HG02852 (cell line): ENCODE measurements at regions not wholly inside any gene's neighbourhood (a gene's known extent, or its start where the extent isn't known, plus 50 kb on each side); places are given as distances from the start of the nearest gene placed in this dataset.

Experiments used
- ATAC-seq: cut with Tn5 transposase; IDR thresholded peaks from one replicate; pipeline ENCODE4 v1.9.1; 2021; ENCODE audit warnings: mild to moderate bottlenecking, moderate library complexity; ENCODE audit not compliant: unreplicated experiment

DNA sequence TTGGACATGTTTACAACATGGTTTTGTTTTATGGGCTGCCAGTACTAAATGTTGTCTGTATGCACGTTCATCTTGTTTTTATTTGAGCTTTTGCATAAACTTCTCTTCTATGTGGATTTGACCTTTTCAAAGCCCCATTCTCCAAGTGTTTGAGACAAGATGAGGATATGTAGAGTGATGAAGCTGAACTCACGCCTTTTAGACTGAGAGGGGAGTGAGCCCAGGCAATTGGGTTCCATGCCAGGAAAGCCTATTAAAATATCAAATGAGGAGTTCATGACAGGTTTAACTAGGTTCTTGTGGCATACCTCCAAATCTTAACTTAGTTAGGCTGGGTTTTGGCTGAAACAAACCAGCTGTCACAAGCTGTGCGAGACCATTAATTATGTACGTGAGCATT, 170.4 kb upstream of the LDB2 start:
- no peak for ATAC-seq

DNA sequence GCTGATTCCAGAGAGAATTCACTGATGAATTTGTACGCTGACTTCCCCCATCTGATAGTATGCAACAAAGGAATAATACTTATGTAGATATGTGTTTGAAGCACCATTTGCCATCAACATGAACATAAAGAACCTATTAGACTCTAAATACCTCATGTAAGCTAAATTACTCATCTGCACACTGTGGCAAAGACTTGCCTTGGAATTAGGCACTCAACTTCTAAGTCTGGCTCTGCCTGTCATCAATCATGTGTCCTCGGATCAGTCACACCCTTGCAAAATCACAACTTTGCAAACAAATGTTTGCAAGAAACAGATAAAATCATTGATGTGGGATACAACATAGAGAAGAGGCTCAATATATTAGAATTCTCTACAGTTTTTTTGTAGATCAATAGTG, 169.9 kb upstream of the LDB2 start:
- ATAC-seq: no peak

DNA sequence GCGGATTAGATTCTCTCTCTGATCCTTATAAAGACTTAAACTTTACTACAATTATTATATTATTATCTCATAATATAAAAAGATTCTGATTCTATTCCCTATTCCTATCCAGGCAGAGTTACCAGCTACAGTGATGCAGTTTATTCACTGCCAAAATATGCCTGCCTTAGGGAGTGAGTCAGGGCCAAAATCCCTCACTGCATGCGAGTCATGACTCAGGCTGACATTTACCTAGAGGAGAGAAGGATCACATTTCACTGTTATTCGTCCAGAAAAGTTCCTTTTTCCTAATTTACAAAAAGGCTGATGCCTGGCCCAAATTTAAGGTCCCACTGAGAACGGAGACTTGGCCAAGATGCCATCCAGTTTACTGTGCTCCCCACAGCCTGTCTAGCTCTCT, 168.5 kb upstream of the LDB2 start:
- no peak for ATAC-seq

DNA sequence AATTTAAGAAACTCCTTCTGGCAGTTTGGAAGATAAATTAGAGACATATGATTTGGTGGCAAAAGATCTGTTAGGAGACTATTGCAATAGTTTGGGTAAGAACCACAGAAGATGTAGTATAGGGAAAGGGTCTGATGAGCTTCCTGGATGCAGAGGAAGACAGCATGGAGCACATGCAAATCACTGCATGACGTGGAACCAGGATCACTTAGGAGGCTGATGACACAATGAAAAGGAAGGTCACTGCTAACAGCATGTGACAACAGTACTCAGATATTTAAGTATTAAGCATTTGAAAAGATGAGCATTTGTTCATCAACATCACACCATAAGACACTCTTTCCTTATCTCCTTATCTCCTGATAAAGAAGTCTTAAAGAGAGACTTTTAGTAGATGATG, 167.8 kb upstream of the LDB2 start:
- no peak for ATAC-seq

DNA sequence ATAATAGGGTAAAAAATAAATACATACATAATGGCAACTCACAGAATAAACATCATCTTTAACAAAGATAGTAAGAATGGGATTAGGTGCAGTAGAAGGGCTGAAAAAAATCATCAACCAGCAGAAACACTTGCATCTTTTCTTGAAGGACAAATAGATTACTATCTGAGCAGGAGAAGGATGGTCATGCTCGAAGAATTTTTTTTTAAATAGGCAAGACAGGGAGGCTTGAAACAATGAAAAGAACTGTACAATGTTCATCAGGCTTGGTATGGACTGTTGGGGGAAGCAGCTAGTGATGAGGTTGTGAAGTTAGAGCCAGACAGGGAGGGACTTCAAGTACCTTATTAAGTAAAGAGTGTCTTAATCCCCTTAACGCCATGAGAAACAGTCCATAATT, 167.4 kb upstream of the LDB2 start:
- ATAC-seq: no peak

DNA sequence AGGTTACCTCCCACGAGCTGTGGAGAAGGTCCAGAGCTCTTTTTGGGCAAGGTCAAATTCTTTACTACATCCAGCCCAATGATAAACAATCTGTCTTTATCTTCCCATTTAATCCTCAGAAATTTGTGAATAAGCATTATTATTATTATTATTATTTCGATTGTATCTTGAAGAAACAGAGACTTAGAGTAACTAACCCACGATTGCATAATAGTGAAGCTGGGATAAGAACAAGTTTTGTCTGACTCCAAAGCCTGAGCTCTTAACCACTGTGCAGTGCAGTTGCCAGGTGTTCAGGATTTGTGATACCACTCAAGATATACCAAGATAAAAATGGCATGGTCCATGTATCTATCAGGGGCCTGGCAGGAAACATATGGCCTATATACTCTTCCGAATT, 166.5 kb upstream of the LDB2 start:
- no peak for ATAC-seq

DNA sequence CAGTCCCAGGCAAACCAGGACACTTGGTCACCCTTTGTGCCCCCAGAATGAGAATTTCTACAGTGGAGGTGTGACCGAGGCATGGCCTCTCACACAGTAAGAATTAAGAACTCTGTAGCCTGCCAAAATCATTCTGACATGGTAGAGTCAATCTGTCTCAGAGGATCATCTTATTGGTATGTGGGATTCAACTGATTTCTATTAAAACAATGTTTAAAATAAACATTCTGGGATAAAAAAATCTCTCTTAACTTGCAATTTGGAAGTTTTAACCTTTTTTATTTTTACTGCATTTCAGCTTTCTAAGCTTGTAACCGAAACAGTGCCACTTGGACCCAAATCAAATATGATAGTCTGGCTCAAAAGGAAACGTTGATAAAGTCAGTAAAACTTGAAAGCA, 165.4 kb upstream of the LDB2 start:
- ATAC-seq: no peak

DNA sequence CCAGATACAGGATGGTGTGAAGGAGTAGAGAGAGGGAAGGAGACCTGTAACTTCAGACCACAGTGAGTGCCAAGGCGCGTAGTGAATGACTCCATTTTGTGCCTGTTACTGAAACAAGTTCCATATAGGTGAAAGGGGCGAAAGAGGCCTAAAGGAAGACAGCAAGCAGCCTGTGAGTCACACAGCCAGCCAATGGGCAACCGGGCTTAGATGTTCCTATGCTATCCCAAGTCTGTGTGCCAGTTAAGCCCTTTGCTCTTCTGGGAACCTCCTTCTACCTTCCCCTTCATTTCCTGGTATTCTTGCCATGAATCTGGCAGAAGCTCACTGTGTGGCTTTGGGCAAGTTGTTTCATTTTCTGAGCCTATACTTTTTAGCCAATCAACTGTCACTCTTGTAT, 161.8 kb upstream of the LDB2 start:
- no peak for ATAC-seq

DNA sequence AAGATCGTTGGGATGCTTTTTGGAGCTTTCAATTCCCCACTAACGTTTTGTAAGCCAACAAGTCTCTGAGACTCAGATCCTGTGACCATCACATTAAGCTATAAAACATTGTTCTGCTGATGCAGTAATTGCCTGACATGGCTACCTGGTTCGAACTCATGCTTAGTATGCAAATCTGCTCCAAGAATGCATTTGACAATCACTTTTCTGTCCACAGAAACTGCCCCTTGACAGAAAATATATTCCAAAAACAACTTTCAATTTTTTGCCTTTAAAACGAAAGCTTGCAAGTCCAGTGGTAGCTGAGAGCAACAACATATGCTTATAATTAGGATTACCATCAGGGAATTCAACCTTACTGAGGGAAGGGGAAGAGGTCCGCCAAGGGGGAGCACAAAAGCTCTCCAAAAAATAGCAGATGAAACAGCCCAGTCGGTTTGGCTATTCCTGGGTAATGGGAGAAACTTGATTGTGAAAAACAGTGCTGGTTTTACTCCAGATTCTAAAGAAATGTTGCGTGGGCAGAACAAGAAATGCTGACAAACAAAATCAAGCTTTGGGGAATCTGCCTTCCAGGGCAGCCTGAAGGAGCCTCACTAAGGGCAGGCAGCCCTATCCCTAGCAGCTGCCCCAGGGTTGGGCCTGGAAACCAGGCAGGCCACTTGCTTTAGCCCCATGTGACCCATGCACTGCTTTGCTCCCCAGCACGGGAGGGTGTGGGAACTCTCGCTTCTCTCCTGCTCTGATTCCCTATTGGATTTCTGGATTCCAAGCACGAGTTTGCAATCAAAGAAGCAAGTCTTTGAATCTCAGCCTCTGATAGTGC, 160.7 kb upstream of the LDB2 start:
- ATAC-seq: no peak

DNA sequence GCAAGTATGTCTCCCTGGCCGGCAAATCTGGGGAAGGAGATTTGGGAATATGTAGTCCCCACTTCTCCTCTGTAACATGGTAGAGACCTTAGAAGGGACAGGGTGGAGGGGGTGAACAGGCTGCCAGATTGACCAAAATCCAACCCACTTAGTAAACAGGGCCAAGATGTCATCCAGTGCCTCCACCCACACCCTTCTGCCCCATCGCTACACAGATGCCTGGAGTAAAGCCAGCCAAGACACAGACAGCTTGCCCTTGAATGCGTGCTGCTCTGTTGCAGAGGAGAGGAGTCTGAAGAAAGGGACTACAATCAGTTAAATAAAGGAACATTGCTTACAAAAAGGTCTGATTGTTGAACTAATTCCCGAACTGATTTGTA, 160.1 kb upstream of the LDB2 start:
- no peak for ATAC-seq

DNA sequence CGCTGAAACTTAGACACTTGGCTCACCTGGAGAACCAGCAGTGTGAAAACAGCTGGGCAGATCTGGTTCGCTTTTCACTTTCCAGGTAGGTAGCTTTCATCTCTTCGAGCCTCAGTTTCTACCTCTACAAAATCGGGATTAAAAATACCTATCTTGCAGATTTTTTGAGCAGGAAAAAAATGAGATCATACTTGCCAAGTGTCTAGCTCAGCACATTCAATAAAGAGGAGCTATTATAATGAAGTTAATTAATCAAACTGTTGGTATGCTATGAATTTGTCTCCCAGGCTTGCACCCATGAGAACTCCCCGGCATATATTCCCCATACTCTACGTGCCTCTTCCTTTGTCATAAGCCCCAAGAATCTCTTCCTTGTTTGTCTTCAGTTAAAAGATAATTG, 158.6 kb upstream of the LDB2 start:
- ATAC-seq: no peak

DNA sequence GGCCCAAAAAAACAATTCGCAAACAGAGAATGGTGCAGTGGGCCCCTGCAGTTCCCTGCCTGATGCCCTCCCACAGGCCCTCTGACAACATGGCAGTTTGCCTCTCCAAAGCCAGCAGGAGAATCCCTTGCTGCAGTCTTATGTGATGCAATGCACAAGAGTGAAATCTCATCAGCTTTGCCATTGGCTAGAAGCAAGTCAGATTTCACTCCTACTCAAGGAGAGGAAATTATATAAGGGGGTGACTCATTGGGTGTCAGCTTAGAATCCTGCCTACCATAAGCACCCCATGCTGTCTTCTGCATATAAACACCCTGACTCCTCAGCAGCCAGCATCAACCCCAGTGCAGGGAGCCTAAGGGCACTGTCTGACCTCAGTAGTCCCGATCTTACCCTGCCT, 157.3 kb upstream of the LDB2 start:
- ATAC-seq: no peak

DNA sequence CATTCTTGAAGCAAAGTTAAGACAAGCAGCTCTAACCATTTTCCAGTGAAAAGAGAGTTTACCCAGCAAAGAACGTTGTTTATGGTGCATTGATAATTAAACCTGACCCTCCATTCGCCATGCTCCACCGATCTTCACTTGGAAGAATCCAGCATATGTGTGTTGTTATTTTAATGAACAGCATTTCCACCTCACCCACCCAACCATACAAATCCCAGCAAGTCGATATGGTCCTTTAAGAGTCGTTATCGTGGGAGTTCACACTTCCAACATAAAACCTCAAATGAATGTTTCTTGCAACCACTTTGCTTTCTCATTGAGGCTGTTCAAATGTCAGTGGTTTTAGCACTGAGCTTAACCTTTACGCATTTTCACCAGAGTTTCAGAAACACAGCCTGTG, 147.4 kb upstream of the LDB2 start:
- no peak for ATAC-seq

DNA sequence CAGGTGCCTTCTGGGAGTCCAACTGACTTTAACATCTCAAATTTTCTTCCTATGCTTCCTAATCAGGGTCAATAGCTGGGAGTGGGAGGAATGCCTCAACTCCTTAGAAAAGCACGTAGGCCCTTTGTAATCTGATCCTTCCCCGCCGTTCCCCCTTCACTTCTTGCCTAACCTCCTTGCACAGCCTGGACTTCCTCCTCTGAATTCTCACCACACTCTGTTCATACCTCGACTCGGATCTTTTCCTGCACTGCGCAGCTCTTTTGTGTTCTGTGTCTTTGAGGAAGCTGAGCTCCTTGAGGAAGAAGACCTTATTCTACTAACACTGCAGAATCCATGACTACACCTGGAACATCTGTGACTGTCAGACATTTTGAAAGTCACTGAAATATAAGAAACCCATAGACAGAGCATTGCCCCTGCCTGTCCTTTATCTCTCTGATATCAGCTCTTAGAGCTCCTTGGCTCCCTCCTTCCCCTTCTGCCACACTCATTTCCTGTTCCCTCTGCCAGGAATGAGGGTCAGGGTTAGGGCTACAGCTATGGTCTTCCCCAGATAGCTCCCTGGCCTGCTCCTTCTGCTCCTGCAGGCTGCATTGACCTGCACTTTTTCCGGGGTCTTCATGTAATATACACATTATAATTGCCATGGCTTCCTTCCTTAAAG, 140.2 kb upstream of the LDB2 start:
- ATAC-seq: no peak

DNA sequence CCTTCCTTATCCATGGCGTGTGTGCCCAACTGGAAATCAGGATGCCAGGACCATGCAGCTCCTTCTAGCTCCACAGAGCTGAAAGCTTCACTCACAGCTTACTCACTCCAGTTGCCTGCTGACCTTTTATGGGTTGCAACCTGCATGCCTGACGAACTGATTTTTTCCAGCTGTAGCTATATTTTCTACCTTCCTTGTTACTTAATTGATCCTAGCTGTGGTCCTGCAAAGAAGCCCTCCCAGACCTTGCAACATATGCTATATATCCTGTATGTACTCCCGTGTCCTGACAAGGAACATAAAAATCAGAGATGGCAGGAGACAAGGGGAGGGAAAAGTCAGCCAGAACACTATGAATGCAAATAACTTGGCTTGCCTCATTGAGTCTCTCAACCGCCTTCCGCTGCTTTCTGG, 135.3 kb upstream of the LDB2 start:
- no peak for ATAC-seq

DNA sequence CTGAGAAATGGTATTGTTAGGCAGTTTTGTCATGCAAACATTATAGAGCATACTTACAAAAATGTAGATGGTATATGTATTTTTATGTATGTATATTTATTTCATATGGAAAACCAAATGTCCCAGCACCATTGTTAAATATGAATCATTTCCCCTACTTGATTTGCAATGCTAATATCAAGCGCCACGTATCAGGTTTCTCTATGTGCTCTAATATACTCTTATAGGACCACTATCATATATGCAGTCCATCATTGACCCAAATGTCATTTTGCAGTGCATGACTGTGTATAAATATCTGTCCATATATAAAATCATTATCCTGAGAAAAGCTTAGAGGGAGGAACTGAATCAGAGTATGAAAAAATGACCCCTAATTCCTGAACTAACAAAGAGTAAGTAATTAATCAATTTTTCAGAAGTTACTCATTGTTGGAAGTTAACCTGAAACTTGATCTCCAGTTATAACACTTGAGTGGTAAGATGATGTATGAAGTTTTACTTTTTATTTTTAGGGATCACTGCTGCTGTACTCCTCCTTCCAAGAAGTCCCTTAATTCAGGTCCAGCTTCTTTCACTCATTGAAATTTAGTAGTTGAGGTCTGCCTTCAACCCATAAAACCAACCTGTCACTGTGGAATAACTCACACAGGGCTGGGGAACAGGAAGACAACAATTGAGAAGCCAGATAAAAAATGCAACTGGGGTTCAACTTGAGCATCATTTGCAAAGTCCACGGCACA, 134.8 kb upstream of the LDB2 start:
- ATAC-seq: no peak

DNA sequence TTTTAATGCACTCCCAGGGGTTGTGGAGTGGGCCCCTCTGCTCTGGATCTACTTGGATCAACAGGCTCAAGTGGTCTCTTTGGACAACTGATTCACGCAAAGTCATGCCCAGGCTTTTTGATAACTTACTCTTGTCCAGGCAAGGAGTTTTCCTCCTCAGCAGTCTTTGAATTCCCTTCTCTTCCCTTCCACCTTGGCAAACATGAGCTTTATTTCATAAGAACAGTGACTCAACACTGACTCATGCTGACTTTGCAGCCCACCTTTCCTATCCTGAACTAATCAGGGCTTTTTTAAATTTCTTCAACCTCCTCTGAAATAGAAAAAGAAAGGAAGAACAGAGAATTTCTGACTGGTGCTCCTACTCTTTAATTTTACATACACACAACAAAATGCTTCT, 132.1 kb upstream of the LDB2 start:
- ATAC-seq: no peak

DNA sequence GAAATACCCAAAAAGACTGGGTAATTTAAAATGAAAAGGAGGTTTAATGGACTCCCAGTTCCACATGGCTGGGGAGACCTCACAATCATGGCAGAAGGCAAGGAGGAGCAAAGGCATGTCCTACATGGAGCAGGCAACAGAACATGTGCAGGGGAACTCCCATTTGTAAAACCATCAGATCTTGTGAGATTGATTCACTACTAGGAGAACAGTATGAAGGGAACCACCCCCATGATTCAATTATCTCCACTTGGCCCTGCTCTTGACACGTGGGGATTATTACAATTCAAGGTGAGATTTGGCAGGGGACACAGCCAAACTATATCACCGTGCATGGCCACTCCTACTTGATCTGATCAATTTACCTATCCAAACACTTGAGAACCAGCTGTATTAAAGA, 131.5 kb upstream of the LDB2 start:
- no peak for ATAC-seq

DNA sequence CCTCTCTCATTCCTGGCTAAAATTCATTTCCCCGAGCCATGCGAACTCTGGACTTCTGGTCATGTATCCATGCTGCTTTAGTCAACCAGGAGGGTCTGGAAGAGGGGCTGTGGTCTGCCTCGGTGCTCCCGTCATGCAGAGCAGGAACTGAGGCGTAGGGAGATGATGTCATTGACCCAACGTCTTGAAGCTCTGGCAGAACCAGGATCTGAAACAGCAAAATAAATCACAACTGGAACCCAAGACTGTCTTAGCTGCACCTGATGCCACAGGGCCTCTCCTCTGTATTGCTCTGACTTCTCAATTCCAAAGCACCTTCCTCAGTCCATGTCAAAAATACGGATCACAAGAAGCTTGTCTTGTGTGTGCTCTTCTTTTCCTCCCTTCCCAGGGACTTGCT, 131.0 kb upstream of the LDB2 start:
- no peak for ATAC-seq

DNA sequence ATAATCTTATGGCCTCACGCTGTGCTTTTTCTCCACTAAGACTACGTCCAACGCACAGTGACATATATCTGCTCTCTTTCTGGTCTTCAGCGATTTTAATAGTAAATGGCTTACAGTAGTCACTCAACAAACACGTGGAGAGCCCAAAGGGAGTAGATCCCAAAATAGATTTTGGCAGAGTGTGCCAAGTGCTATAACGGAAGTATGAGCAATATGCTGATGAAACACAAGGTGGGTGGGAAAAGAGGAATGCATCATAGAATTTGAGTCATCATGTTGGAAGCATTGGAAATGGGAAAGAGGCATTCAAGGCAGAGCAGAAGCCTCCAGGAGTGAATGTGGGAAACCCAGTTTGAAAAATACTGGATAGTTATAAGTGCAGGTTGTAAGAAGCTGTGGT, 129.1 kb upstream of the LDB2 start:
- ATAC-seq: no peak

DNA sequence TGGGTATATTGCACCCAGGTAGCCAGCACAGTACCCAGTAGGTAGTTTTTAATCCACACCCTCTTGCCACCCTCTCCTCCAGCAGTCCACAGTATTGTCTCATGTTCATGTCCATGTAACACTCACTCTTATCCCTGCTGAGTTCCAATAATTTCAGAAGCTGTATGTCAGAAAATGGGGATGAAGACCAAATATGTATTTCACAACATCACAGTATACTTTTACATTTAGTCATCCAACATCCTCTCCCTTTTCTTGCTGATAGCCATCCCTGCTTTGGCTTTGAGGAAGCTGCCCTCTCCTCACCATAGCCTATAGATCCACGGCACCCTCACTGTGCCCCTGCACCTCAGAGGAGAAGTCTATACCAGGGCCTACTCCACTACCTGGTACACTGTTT, 126.0 kb upstream of the LDB2 start:
- ATAC-seq: no peak

DNA sequence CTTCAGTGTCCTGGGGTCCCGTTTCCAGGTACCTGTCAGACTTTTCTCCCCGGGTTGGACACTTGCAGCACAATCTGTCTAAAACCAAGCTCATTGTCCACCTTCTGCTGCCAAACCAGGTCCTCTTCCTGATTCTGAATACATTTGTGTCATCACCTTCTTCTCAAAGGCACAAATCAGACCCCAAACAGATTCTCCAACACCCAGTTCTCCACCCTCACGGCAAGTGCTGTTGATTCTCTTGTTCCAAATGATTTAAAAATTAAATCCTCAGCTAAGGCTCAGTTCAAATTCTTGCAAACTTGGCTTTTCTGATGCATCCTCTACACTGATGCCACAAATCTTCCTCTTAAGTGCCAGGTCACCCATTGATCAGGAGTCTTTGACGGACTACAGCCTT, 122.5 kb upstream of the LDB2 start:
- ATAC-seq: no peak
